HG02884 (cell line): ENCODE measurements at regions not wholly inside any gene's neighbourhood (a gene's known extent, or its start where the extent isn't known, plus 50 kb on each side); places are given as distances from the start of the nearest gene placed in this dataset.

ENCODE experiments used
- ATAC-seq: cut with Tn5 transposase; IDR thresholded peaks from one replicate; pipeline ENCODE4 v1.9.1; 2021; ENCODE audit warnings: mild to moderate bottlenecking, moderate library complexity; ENCODE audit not compliant: unreplicated experiment

- no peak for ATAC-seq
Observed at GRCh38 chr6:84466511-84466910, 239.1 kb upstream of the CEP162 start.

GRCh38 chr6:84464471-84464870 is 237.0 kb upstream of the CEP162 start:
- no peak for ATAC-seq

- no peak for ATAC-seq
Observed at GRCh38 chr6:84462698-84463097, 235.3 kb upstream of the CEP162 start.

GRCh38 chr6:84461461-84461860 is 234.0 kb upstream of the CEP162 start:
- no peak for ATAC-seq

- ATAC-seq: no peak
Observed at GRCh38 chr6:84460491-84460890, 233.0 kb upstream of the CEP162 start.

GRCh38 chr6:84459401-84459800 is 232.0 kb upstream of the CEP162 start:
- no peak for ATAC-seq

- ATAC-seq: no peak
Observed at GRCh38 chr6:84458271-84458670, 230.8 kb upstream of the CEP162 start.

- no peak for ATAC-seq
Observed at GRCh38 chr6:84457276-84457675, 229.8 kb upstream of the CEP162 start.

GRCh38 chr6:84456803-84457202 is 229.4 kb upstream of the CEP162 start:
- no peak for ATAC-seq

- no peak for ATAC-seq
Observed at GRCh38 chr6:84455511-84456029, 228.1 kb upstream of the CEP162 start.

GRCh38 chr6:84453499-84453898 is 226.1 kb upstream of the CEP162 start:
- ATAC-seq: no peak

GRCh38 chr6:84450018-84450417 is 222.6 kb upstream of the CEP162 start:
- ATAC-seq: no peak

- ATAC-seq: no peak
Observed at GRCh38 chr6:84449220-84449619, 221.8 kb upstream of the CEP162 start.

- no peak for ATAC-seq
Observed at GRCh38 chr6:84448331-84448730, 220.9 kb upstream of the CEP162 start.

GRCh38 chr6:84447651-84448050 is 220.2 kb upstream of the CEP162 start:
- no peak for ATAC-seq

- ATAC-seq: no peak
Observed at GRCh38 chr6:84445068-84445467, 217.6 kb upstream of the CEP162 start.

GRCh38 chr6:84442208-84442607 is 214.8 kb upstream of the CEP162 start:
- no peak for ATAC-seq

- ATAC-seq: no peak
Observed at GRCh38 chr6:84441456-84441855, 214.0 kb upstream of the CEP162 start.

GRCh38 chr6:84434550-84434949 is 207.1 kb upstream of the CEP162 start:
- no peak for ATAC-seq

- ATAC-seq: no peak
Observed at GRCh38 chr6:84432619-84433018, 205.2 kb upstream of the CEP162 start.

- peak; percentile 85 for ATAC-seq
Observed at GRCh38 chr6:84428300-84428907, 201.0 kb upstream of the CEP162 start.

GRCh38 chr6:84425971-84426705 is 198.7 kb upstream of the CEP162 start:
- no peak for ATAC-seq
